Activated CD4-positive, alpha-beta T cell treated with anti-CD3 and anti-CD28 coated beads for 4 hours (primary cell): ENCODE measurements at regions not wholly inside any gene's neighbourhood (a gene's known extent, or its start where the extent isn't known, plus 50 kb on each side); places are given as distances from the start of the nearest gene placed in this dataset.

Experiments used
- DNase-seq, 2 donors: peaks; one replicate each; pipeline ENCODE4 v3.0.0-alpha.2; 2020

GRCh38 chr2:71888751-71889445, 258.8 kb downstream of the CYP26B1 start:
- no peak for DNase-seq

GRCh38 chr2:71887196-71887595, 260.5 kb downstream of the CYP26B1 start:
- no peak for DNase-seq

- DNase-seq = no peak
Measured at GRCh38 chr2:71886241-71886640, 261.4 kb downstream of the CYP26B1 start.

- no peak for DNase-seq
Measured at GRCh38 chr2:71884303-71885042, 263.2 kb downstream of the CYP26B1 start.

GRCh38 chr2:71882949-71883472, 264.7 kb downstream of the CYP26B1 start:
- DNase-seq = no peak

- no peak for DNase-seq
Measured at GRCh38 chr2:71882236-71882946, 265.3 kb downstream of the CYP26B1 start.

- DNase-seq = no peak
Measured at GRCh38 chr2:71880846-71881610, 266.6 kb downstream of the CYP26B1 start.

- no peak for DNase-seq
Measured at GRCh38 chr2:71880287-71880686, 267.4 kb downstream of the CYP26B1 start.

- DNase-seq = no peak
Measured at GRCh38 chr2:71879509-71880184, 268.0 kb downstream of the CYP26B1 start.

- DNase-seq = no peak
Measured at GRCh38 chr2:71878626-71879508, 268.8 kb downstream of the CYP26B1 start.

- DNase-seq = no peak
Measured at GRCh38 chr2:71877636-71878035, 270.0 kb downstream of the CYP26B1 start.

GRCh38 chr2:71876542-71877451, 270.9 kb downstream of the CYP26B1 start:
- DNase-seq = no peak

GRCh38 chr2:71872466-71873051, 275.1 kb downstream of the CYP26B1 start:
- no peak for DNase-seq

- DNase-seq = no peak
Measured at GRCh38 chr2:71865391-71865965, 282.2 kb downstream of the CYP26B1 start.

GRCh38 chr2:71864085-71864484, 283.6 kb downstream of the CYP26B1 start:
- no peak for DNase-seq

GRCh38 chr2:71863396-71863795, 284.3 kb downstream of the CYP26B1 start:
- no peak for DNase-seq

GRCh38 chr2:71862921-71863320, 284.7 kb downstream of the CYP26B1 start:
- DNase-seq = no peak

- no peak for DNase-seq
Measured at GRCh38 chr2:71861186-71862160, 286.2 kb downstream of the CYP26B1 start.
